Tibial nerve (tissue), 4 donors: ENCODE measurements at regions not wholly inside any gene's neighbourhood (a gene's known extent, or its start where the extent isn't known, plus 50 kb on each side); places are given as distances from the start of the nearest gene placed in this dataset.

Experiments used
- DNase-seq, 2 donors: peaks; one replicate each; pipeline ENCODE4 v3.0.0-alpha.2; 2019; ENCODE audit warnings: low spot score in 2 of 2
- H3K27ac ChIP-seq, 4 donors: fragments of 200-600 bp; sonication (generic) in 3 of 4; one replicate each; pipeline ENCODE4 v1.5.1; 2017 to 2019; ENCODE audit warnings: mild to moderate bottlenecking in 1 of 4
- H3K27me3 ChIP-seq, 2 donors: fragments of 200-600 bp; sonication (generic) in 1 of 2; one replicate each; pipeline versions ENCODE4 v1.5.1 to v1.6.0; 2017 to 2019
- H3K36me3 ChIP-seq, 3 donors: fragments of 200-600 bp; sonication (generic); one replicate each; pipeline ENCODE4 v1.5.1; 2018 to 2019
- H3K4me1 ChIP-seq, 4 donors: fragments of 200-600 bp; sonication (generic) in 3 of 4; one replicate each; pipeline ENCODE4 v1.5.1; 2017 to 2019
- H3K4me3 ChIP-seq, 4 donors: fragments of 200-600 bp; sonication (generic) in 3 of 4; one replicate each; pipeline ENCODE4 v1.5.1; 2017 to 2019; ENCODE audit warnings: mild to moderate bottlenecking in 1 of 4, moderate library complexity in 1 of 4
- H3K9me3 ChIP-seq, 4 donors: fragments of 200-600 bp; sonication (generic) in 3 of 4; one replicate each; pipeline ENCODE4 v1.5.1; 2017 to 2019
- EP300 ChIP-seq, 2 donors: sonication (generic); formaldehyde crosslinking; IDR thresholded peaks; one replicate each; pipeline ENCODE4 v1.6.1; 2017; ENCODE audit warnings: antibody characterized with exemption in 2 of 2, mild to moderate bottlenecking in 1 of 2
- POLR2A ChIP-seq, 2 donors: fragments of 450-650 bp; IDR thresholded peaks; one replicate each; pipeline ENCODE4 v1.6.1; 2017; ENCODE audit warnings: antibody characterized with exemption in 2 of 2, mild to moderate bottlenecking in 2 of 2, moderate library complexity in 2 of 2
- WGBS, 2 donors: methylation state at CpG; one replicate each; pipeline ENCODE4 v1.1.5; 2018; 5-methylcytosine and 5-hydroxymethylcytosine counted together
- TF ChIP-seq, protein P1 (sequence below), 5 experiments: fragments of 200-600 bp in 3 of 5; fragments of 450-650 bp in 2 of 5; sonication (generic) in 3 of 5; IDR thresholded peaks; one replicate each; pipeline ENCODE4 v1.5.1; 2016 to 2019; ENCODE audit warnings: antibody characterized with exemption in 5 of 5, mild to moderate bottlenecking in 3 of 5, moderate library complexity in 2 of 5

DNA sequence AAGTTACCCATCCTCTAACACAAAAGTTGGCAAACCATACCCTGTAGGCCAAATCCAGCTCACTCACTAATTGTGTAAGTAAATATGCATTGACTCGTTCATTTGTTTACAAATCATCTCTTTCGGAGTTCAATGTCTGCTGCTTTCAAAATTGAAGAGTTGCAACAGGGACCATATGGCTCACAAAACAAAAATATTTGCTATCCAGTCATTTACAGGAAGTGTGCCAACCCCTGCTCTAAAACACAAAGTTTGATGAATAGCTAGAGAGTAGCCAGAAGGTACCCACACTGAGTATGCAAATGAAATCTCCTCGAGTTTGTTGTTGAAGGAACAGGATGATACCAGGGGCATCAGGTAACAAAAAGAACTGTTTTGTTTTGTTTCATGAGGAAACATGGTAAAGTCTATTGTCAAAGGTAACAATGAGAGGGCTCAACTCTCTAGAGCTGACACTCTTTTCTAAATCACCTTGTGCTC is 236.2 kb upstream of the THBS1 start:
- no peak for DNase-seq
- H3K36me3 ChIP-seq: no peaks in the 10 kb centered on the region
- no peaks in the 10 kb centered on the region for H3K27me3 ChIP-seq
- no peaks in the 10 kb centered on the region for H3K4me1 ChIP-seq
- TF ChIP-seq POLR2A (IDR thresholded peaks at IDR 0.05) (no peak), EP300 (IDR thresholded peaks at IDR 0.05) (no peak)
- TF ChIP-seq, protein P1, sequence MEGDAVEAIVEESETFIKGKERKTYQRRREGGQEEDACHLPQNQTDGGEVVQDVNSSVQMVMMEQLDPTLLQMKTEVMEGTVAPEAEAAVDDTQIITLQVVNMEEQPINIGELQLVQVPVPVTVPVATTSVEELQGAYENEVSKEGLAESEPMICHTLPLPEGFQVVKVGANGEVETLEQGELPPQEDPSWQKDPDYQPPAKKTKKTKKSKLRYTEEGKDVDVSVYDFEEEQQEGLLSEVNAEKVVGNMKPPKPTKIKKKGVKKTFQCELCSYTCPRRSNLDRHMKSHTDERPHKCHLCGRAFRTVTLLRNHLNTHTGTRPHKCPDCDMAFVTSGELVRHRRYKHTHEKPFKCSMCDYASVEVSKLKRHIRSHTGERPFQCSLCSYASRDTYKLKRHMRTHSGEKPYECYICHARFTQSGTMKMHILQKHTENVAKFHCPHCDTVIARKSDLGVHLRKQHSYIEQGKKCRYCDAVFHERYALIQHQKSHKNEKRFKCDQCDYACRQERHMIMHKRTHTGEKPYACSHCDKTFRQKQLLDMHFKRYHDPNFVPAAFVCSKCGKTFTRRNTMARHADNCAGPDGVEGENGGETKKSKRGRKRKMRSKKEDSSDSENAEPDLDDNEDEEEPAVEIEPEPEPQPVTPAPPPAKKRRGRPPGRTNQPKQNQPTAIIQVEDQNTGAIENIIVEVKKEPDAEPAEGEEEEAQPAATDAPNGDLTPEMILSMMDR (IDR thresholded peaks at IDR 0.05): no peak
- no peak overlapping the region for H3K27ac ChIP-seq
- peaks cover 0 to 21% (median 2%) of the 10 kb centered on the region in 4 donors for H3K9me3 ChIP-seq
- 76 to 84% methylated on average over 3 of the region's 3 CpGs for WGBS, 2 donors
- H3K4me3 ChIP-seq: no peak overlapping the region

DNA sequence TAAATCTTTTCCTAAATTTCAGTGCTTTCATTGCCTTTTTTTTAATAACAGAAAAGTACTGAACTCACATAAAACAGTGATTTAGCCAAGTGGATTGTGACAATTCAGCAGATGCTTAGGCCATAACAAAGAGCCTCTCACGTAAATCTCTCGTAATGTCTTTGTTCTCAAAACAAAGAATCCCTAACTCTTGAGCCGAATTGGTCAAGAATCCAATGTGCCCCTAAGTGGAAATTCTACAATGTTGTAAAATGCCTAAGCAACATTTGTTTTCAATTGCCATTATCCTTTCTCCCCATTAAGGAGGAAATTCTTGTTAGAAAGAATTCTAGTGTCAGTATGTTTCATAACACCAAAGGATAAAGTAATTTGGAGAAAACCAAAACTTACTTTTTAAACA is 235.7 kb upstream of the THBS1 start:
- no peak overlapping the region for H3K27ac ChIP-seq

DNA sequence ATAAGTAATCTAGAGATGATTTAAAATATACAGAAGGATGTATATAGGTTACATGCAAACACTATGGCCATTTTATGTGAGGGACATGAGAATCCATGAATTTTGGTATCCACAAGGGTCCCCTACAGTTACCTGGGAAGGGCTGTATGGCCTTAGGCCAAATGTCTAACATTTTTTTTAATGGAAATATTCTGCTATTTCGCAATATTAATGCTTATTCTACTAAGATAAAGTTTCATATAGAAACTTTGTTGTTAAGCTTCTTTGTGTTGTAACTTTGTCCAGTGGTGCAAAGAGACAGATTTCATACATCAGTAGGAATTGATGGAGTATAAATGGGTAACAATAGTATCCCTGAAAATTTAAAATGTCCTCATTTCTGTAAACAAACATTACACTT is 233.4 kb upstream of the THBS1 start:
- H3K27me3 ChIP-seq: no peaks in the 10 kb centered on the region
- peaks cover 0 to 14% (median 2%) of the 10 kb centered on the region in 4 donors for H3K9me3 ChIP-seq
- WGBS, 2 donors: 94 to 96% methylated on average over 1 of the region's 1 CpG
- H3K4me3 ChIP-seq: no peak overlapping the region
- no peak overlapping the region for H3K27ac ChIP-seq
- H3K4me1 ChIP-seq: no peaks in the 10 kb centered on the region
- no peaks in the 10 kb centered on the region for H3K36me3 ChIP-seq
- no peak for DNase-seq
- TF ChIP-seq, protein P1 (IDR thresholded peaks at IDR 0.05): no peak
- TF ChIP-seq POLR2A (IDR thresholded peaks at IDR 0.05) (no peak), EP300 (IDR thresholded peaks at IDR 0.05) (no peak)

More for the DNA sequence above, 235.7 kb upstream of the THBS1 start:
- peaks cover 0 to 21% (median 2%) of the 10 kb centered on the region in 4 donors for H3K9me3 ChIP-seq
- no peaks in the 10 kb centered on the region for H3K27me3 ChIP-seq
- no peak for DNase-seq
- no peak overlapping the region for H3K4me3 ChIP-seq
- 26 to 30% methylated on average over 3 of the region's 3 CpGs for WGBS, 2 donors
- H3K36me3 ChIP-seq: no peaks in the 10 kb centered on the region
- no peaks in the 10 kb centered on the region for H3K4me1 ChIP-seq
- TF ChIP-seq POLR2A (IDR thresholded peaks at IDR 0.05) (no peak), EP300 (IDR thresholded peaks at IDR 0.05) (no peak)
- TF ChIP-seq, protein P1 (IDR thresholded peaks at IDR 0.05): no peak

DNA sequence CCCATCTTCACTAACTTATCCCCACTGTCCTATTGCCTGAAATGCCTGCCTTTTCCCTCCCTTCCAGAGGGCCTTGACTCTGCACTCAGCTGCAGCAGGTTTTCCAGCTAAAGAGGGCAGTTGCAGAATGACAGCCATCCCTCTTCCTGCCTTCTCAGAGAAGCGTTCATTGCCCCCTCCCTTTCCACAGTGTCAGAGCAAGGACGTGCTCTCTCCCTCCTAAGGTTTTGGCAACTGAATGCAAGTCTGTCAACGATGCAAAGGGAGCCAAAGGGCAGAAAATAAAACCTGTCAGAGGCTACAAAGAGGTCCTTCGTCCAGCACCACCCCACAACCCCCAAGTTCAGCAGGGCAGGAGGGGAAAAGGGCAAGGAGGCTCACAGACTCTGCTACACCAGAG is 230.1 kb upstream of the THBS1 start:
- no peak overlapping the region for H3K27ac ChIP-seq
- TF ChIP-seq, protein P1 (IDR thresholded peaks at IDR 0.05): no peak
- TF ChIP-seq POLR2A (IDR thresholded peaks at IDR 0.05): no peak
- no peak for TF ChIP-seq EP300 (IDR thresholded peaks at IDR 0.05)
- H3K4me3 ChIP-seq: no peak overlapping the region
- DNase-seq: no peak
- no peaks in the 10 kb centered on the region for H3K36me3 ChIP-seq
- no peaks in the 10 kb centered on the region for H3K27me3 ChIP-seq
- no peaks in the 10 kb centered on the region for H3K9me3 ChIP-seq
- 8 to 18% methylated on average over 4 of the region's 4 CpGs for WGBS, 2 donors
- H3K4me1 ChIP-seq: no peaks in the 10 kb centered on the region

DNA sequence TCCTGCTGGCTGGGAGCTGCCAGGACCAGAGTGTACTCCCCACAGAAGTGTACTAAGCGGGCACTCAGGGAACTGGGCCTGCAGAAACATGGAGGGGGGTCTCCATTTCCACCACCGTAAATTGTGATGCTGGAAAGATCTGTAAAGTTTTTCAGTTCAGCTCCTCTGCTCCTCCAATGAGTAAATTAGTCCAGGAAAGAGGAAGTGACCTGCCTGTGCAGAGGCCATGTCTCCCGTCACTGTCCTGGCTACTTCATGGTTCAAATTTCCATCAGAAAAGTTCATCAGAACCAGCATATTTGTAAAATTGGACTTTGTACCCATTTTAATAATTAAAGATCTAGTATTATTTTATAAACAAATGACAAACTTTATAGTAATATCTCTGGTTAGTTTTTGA is 226.7 kb upstream of the THBS1 start:
- Histone ChIP-seq H3K4me1 (peaks cover 0 to 11% (median 2%) of the 10 kb centered on the region in 4 donors), H3K4me3 (no peak overlapping the region), H3K27me3 (no peaks in the 10 kb centered on the region), H3K27ac (no peak overlapping the region), H3K36me3 (no peaks in the 10 kb centered on the region), H3K9me3 (no peaks in the 10 kb centered on the region)
- TF ChIP-seq POLR2A (IDR thresholded peaks at IDR 0.05): no peak
- TF ChIP-seq, protein P1 (IDR thresholded peaks at IDR 0.05): no peak
- no peak for TF ChIP-seq EP300 (IDR thresholded peaks at IDR 0.05)
- DNase-seq: no peak
- WGBS, 2 donors: 62 to 75% methylated on average over 3 of the region's 3 CpGs
